Right atrium auricular region (tissue), 2 donors: ENCODE measurements at regions not wholly inside any gene's neighbourhood (a gene's known extent, or its start where the extent isn't known, plus 50 kb on each side); places are given as distances from the start of the nearest gene placed in this dataset.

Source experiments
- DNase-seq: peaks from one replicate; pipeline ENCODE4 v3.0.0-alpha.2; 2019; ENCODE audit warnings: low spot score
- H3K27ac ChIP-seq, 2 donors: fragments of 200-600 bp; sonication (generic); 1 replicate in 1 of 2; 2 replicates in 1 of 2; pipeline ENCODE4 v1.5.1; 2016 to 2019
- H3K27me3 ChIP-seq, 2 donors: fragments of 200-600 bp; sonication (generic); one replicate each; pipeline versions ENCODE4 v1.5.1 to v1.6.0; 2017 to 2019
- H3K36me3 ChIP-seq: fragments of 200-600 bp; sonication (generic); one replicate; pipeline ENCODE4 v1.5.1; 2016
- H3K4me1 ChIP-seq, 2 donors: fragments of 200-600 bp; sonication (generic); one replicate each; pipeline versions ENCODE4 v1.5.1 to v1.6.0; 2017 to 2019
- H3K4me3 ChIP-seq, 2 donors: fragments of 200-600 bp; sonication (generic); 1 replicate in 1 of 2; 2 replicates in 1 of 2; pipeline ENCODE4 v1.5.1; 2017 to 2019; ENCODE audit warnings: mild to moderate bottlenecking in 1 of 2, moderate library complexity in 1 of 2
- H3K9me3 ChIP-seq, 2 donors: fragments of 200-600 bp; sonication (generic); one replicate each; pipeline ENCODE4 v1.5.1; 2019
- TF ChIP-seq, protein P1 (sequence below), 2 donors: fragments of 200-600 bp; sonication (generic); IDR thresholded peaks; one replicate each; pipeline ENCODE4 v1.5.1; 2019; ENCODE audit warnings: antibody characterized with exemption in 2 of 2

DNA sequence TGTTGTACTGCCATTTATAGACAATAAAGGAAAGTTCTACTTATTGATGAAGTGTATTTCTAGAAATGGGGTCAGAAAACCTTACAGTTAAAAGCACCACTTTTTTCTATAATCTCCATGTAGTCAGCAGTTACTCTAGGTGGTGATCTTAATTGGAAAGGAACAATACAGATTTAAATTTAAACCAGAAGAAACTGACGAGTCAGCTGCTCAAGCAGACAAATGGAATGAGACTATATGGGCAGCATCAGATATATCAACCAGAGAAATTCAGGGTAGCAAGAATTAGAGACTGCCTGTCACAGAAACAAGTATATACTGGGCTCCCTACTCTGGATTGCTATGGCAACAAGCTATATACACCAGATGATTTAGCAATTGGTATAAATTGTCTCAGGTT, 99.6 kb upstream of the SCG2 start:
- H3K27me3 ChIP-seq: no peaks in the 10 kb centered on the region
- no peak overlapping the region for H3K4me3 ChIP-seq
- no peaks in the 10 kb centered on the region for H3K36me3 ChIP-seq
- no peaks in the 10 kb centered on the region for H3K4me1 ChIP-seq
- H3K9me3 ChIP-seq: no peaks in the 10 kb centered on the region
- no peak overlapping the region for H3K27ac ChIP-seq
- TF ChIP-seq, protein P1, sequence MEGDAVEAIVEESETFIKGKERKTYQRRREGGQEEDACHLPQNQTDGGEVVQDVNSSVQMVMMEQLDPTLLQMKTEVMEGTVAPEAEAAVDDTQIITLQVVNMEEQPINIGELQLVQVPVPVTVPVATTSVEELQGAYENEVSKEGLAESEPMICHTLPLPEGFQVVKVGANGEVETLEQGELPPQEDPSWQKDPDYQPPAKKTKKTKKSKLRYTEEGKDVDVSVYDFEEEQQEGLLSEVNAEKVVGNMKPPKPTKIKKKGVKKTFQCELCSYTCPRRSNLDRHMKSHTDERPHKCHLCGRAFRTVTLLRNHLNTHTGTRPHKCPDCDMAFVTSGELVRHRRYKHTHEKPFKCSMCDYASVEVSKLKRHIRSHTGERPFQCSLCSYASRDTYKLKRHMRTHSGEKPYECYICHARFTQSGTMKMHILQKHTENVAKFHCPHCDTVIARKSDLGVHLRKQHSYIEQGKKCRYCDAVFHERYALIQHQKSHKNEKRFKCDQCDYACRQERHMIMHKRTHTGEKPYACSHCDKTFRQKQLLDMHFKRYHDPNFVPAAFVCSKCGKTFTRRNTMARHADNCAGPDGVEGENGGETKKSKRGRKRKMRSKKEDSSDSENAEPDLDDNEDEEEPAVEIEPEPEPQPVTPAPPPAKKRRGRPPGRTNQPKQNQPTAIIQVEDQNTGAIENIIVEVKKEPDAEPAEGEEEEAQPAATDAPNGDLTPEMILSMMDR (IDR thresholded peaks at IDR 0.05): no peak
- no peak for DNase-seq

DNA sequence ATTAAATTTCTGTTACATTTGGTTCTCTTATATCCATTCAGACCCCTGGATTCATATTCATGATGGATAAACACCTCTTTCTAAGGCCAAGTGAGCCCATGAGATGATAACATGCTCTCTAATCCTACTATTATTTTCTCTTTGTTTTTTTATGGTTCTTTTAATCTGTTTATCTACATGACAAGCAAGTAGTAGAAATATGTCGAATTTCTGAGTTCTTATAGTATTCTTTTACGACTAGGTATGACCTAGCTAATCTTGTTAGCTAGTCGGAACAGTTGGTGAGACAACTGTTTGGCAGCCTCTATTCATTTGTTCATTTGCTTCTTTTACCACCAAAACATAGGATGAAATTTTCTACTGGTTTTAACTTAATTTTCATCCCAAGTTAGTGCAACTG, 98.1 kb upstream of the SCG2 start:
- Histone ChIP-seq H3K27me3 (no peaks in the 10 kb centered on the region), H3K36me3 (no peaks in the 10 kb centered on the region), H3K27ac (no peak overlapping the region), H3K9me3 (no peaks in the 10 kb centered on the region), H3K4me3 (no peak overlapping the region), H3K4me1 (no peaks in the 10 kb centered on the region)
- TF ChIP-seq, protein P1 (IDR thresholded peaks at IDR 0.05): no peak
- DNase-seq: no peak

DNA sequence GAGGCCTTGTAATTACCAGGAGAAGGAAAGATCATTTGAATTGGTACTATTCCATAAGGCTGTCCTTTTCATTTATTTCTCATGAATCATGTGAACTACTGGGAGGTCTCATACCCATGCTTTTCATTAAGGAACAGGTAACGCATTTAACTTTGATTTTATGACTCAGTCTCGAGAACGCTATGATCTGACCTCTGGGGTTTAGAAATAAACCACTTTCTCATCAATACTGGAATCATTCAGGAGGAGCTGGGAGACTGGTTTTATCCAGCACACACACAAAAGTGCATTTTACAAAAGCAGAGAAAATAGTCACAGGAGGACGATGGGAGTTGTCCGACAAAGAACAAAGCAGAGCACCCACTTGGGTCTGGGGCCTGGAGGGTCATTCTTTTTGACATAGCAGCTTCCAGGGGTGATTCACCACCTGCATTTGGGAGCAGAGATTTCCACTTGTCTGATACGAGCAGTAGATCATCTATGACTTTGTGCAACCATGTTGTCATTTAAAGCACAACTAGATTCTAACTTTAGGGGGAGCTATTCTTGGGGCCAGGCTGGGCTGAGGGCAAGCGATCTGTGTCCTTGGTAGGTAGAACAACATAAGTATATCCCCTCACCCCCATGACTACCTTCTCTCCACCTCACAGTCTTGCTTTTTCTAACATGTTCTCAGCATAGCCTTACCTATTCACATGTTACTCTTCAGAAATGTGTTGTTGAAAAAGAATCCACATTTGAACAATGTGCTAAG, 95.9 kb upstream of the SCG2 start:
- Histone ChIP-seq H3K4me1 (no peaks in the 10 kb centered on the region), H3K27ac (no peak overlapping the region), H3K36me3 (no peaks in the 10 kb centered on the region), H3K4me3 (no peak overlapping the region), H3K27me3 (no peaks in the 10 kb centered on the region), H3K9me3 (no peaks in the 10 kb centered on the region)
- DNase-seq: no peak
- TF ChIP-seq, protein P1 (IDR thresholded peaks at IDR 0.05): no peak

DNA sequence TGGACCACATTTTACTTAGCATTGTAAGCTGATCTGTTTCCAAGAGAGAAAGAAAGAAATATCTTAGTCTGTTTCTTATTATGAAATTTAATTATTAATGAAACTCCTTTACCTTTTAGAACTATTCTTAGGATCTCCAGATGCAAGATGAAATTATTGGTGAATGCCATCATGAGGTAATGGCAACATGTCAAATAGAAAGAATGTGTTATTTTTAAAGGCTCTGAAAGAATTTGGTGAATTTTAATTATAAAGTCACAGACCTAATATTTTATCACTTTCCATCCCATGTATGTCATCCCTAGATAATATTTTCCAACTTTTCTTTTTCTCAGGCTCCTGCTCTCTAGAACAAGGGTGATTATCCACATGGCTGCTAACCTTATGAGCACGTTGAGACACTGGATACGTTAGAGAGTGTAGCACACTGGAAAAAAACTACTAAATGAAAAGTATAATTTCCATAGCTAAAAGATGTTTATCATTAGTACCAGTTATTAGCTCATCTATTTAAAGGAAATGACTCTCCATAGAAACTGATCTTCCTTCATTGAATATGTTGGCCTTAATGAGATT, 95.2 kb upstream of the SCG2 start:
- no peaks in the 10 kb centered on the region for H3K36me3 ChIP-seq

DNA sequence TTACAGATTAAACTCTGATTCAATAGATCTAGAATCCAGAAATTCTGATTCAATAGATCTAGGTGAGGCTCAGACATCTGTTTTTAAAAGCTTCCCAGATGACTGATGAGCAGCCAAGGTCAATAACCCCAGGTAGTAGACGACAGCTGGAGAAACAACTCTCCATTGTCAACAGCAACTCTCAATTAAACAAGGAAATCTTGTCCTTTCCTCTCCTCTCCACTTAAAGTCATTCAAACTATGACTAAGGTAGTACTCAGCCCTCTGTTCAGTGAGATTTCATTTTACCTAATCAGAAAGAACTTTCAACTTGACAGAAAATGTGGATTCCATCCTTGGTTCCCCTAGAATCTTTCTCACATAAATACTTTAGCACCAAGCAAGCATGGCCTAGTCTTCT, 94.6 kb upstream of the SCG2 start:
- Histone ChIP-seq H3K9me3 (no peaks in the 10 kb centered on the region), H3K4me1 (no peaks in the 10 kb centered on the region), H3K27ac (no peak overlapping the region), H3K27me3 (no peaks in the 10 kb centered on the region), H3K4me3 (no peak overlapping the region), H3K36me3 (no peaks in the 10 kb centered on the region)
- TF ChIP-seq, protein P1 (IDR thresholded peaks at IDR 0.05): no peak
- no peak for DNase-seq

More for the DNA sequence above, 95.2 kb upstream of the SCG2 start:
- H3K27ac ChIP-seq: no peak overlapping the region
- TF ChIP-seq, protein P1 (IDR thresholded peaks at IDR 0.05): no peak
- no peaks in the 10 kb centered on the region for H3K4me1 ChIP-seq
- no peaks in the 10 kb centered on the region for H3K9me3 ChIP-seq
- H3K4me3 ChIP-seq: no peak overlapping the region
- no peak for DNase-seq
- H3K27me3 ChIP-seq: no peaks in the 10 kb centered on the region
